ENCODE measurements at regions not wholly inside any gene's neighbourhood (a gene's known extent, or its start where the extent isn't known, plus 50 kb on each side); places are given as distances from the start of the nearest gene placed in this dataset.
"Not testable (repeated sequence)": the region's sequence is repeated elsewhere in the genome, so short reads cannot be mapped to it uniquely, and the experiment has no call there.

- DNase-seq (ENCODE audit: insufficient read length, low spot score) (no peak), FAIRE-seq (no peak)
Observed at GRCh38 chr12:68387338-68387737, 55.2 kb upstream of the MDM1 start.

DNA sequence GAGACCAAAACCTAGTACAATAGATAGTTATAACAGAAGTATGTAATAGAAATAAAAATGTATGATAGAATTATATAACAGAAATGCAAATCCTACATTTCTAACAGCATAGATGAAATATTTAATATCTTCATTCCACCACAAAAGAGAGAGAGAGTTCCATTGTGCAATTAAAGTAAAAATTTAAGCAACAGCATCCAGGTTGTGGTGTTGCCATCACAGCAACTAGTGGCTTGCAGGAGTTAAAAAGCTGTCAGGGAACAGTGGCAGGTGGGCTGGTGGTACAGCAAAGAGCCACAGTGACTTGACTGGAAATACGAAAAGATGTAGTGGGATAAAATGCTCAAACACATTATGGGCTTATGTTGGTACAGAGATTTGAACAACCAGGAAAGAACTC is 57.1 kb upstream of the MDM1 start:
- no peak for DNase-seq (ENCODE audit: insufficient read length, low spot score)
- no peak for FAIRE-seq

DNA sequence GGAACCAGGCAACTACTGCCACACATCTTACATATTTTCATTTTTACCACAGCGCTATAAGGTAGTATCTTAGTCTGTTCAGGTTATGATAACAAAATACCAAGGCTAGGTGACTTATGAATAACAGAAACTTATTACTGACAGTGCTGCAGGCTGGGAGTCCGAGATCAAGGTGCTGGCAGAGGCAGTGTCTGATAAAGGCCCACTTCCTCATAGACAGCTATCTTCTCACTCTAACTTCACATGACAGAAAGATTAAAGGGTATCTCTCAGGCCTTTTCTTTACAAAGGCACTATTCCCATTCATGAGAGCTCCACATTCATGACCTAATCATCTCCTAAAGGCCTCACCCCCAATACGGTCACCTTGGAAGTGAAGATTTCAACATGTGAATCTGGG is 59.8 kb upstream of the MDM1 start:
- DNase-seq (ENCODE audit: insufficient read length, low spot score): no peak

GRCh38 chr12:68392376-68392775 is 60.2 kb upstream of the MDM1 start:
- no peak for FAIRE-seq
- no peak for DNase-seq (ENCODE audit: insufficient read length, low spot score)

More for the DNA sequence above, 59.8 kb upstream of the MDM1 start:
- no peak for FAIRE-seq

DNA sequence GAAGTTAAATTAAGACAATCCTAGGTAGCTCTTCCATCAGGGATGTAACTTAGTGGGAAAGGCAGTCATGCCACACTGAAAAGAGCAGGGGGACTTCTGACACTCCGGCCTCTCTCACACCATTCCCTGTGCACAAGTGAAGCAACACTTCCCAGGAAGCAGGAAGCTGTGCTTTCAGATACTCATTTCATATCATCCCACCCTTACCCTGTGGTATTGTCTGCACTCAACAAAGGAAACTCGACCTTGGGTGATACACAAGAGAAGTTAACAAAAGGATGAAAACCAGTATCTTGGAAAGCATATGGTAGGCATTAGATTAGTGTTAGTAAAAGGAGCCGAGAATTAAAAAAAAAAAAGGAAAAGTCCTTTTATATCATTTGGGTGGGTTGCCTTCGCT is 61.3 kb upstream of the MDM1 start:
- FAIRE-seq (no peak), DNase-seq (ENCODE audit: insufficient read length, low spot score) (no peak)

GRCh38 chr12:68397566-68398158 is 65.5 kb upstream of the MDM1 start:
- DNase-seq (ENCODE audit: insufficient read length, low spot score): no peak
- no peak for FAIRE-seq

DNA sequence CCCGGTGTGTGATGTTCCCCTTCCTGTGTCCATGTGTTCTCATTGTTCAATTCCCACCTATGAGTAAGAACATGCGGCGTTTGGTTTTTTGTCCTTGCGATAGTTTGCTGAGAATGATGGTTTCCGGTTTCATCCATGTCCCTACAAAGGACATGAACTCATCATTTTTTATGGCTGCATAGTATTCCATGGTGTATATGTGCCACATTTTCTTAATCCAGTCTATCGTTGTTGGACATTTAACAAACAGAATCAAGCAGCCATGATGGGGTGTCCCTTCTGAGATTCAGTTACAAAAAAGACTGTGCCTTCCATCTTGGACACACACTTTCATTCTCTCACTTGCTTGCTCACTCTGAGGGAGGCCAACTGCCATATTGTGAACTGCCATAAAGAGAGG is 66.5 kb upstream of the MDM1 start:
- FAIRE-seq; DNase-seq (ENCODE audit: insufficient read length, low spot score): not testable (repeated sequence)

DNA sequence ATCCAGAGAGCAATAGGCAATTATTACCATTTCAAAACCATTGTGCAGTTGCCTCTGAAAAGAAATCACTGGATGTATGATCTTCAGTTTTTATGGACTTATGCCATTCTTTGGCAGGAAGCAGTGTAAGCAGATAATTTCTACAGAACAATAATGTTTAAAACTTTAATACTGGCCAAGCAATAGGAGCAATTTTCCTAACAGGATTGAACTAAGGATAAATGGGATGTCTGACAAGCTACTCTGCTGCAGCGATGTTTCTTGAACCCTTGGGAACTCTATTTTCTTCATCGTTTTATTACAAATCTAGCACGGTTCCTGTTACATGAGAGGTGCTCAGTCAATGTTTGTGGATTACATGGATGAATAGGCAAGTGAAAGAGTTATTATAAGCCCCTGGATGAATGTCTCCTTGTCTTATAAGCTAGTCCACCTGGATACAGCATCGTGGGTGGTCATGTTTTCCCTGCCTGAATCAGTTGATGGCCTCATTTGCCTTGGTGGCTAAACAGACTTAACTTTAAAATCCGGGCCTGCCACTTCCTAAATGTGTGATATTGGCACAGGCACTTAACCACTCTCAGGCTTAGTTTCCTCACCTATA is 68.2 kb upstream of the MDM1 start:
- FAIRE-seq (no peak), DNase-seq (ENCODE audit: insufficient read length, low spot score) (no peak)

GRCh38 chr12:68402422-68402821 is 70.3 kb upstream of the MDM1 start:
- no peak for DNase-seq (ENCODE audit: insufficient read length, low spot score)
- no peak for FAIRE-seq

DNA sequence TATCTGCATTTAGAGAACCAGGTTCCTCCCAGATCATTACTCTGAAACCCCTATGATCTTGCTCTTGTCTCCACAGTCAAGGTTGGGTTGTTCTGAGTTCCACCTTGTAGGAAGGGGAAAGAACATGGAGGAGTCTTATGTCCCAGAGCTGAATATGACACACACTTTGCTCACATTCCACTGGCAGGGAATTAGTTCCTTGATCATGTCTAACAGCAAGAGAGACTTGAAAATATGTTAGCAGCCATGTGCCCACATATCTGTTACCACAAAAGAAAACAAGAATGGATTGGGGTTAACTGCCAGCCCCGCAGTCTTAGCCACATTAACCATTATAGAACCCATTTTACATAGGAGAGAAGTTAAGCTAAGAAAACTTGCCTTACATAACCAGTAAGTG is 71.1 kb upstream of the MDM1 start:
- no peak for FAIRE-seq
- no peak for DNase-seq (ENCODE audit: insufficient read length, low spot score)

GRCh38 chr12:68403711-68404110 is 71.5 kb upstream of the MDM1 start:
- DNase-seq (ENCODE audit: insufficient read length, low spot score): no peak
- no peak for FAIRE-seq

DNA sequence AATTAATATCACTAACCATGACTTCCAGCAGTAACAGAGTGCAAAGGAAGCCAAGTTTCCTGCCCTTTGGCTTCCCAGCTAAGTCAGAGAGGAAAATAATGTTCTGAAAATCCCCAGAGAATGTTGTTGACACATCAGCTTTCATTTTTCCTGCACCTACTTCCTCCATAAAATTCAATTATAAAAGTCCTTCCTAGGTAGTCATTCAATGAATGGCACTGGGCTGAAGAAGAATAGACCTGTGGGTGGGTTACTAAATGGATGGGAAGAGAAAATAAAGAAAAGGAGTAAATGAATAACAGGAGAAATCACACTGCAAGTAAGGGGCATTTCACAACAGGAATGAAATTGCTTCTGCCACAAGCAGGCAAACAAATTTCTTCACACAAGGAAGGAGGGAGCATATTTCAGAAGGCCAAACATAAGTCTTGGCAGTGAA is 73.2 kb upstream of the MDM1 start:
- FAIRE-seq: no peak
- DNase-seq (ENCODE audit: insufficient read length, low spot score): no peak

GRCh38 chr12:68406134-68406576 is 74.0 kb upstream of the MDM1 start:
- DNase-seq (ENCODE audit: insufficient read length, low spot score) (no peak), FAIRE-seq (no peak)

- no peak for FAIRE-seq
Observed at GRCh38 chr12:68406911-68407310, 74.7 kb upstream of the MDM1 start.

GRCh38 chr12:68410018-68410660 is 78.0 kb upstream of the MDM1 start:
- no peak for FAIRE-seq
- no peak for DNase-seq (ENCODE audit: insufficient read length, low spot score)

More at GRCh38 chr12:68406911-68407310, 74.7 kb upstream of the MDM1 start:
- no peak for DNase-seq (ENCODE audit: insufficient read length, low spot score)

GRCh38 chr12:68411371-68411770 is 79.2 kb upstream of the MDM1 start:
- DNase-seq (ENCODE audit: insufficient read length, low spot score): no peak
- no peak for FAIRE-seq

DNA sequence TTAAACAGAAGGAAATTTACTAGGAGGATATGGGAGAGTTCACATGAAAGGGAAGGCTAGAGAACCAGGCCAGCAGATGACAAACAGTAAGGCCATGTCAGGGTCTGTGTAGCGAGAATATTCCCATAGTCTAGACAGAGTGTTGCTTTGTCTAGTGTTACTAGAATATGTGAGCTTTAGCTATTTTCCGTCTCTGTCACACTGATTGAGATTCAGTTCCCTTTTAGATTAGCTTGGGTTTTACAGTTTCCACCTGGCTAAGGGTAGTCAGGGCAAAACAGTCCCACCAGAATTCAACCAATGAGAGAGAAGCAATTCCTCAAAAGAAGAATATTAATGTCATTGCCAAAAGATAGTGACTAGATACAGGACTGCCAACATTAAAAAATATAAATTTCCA is 82.8 kb upstream of the MDM1 start:
- FAIRE-seq (no peak), DNase-seq (ENCODE audit: insufficient read length, low spot score) (no peak)

GRCh38 chr12:68416350-68416749 is 84.2 kb upstream of the MDM1 start:
- no peak for DNase-seq (ENCODE audit: insufficient read length, low spot score)
- no peak for FAIRE-seq

DNA sequence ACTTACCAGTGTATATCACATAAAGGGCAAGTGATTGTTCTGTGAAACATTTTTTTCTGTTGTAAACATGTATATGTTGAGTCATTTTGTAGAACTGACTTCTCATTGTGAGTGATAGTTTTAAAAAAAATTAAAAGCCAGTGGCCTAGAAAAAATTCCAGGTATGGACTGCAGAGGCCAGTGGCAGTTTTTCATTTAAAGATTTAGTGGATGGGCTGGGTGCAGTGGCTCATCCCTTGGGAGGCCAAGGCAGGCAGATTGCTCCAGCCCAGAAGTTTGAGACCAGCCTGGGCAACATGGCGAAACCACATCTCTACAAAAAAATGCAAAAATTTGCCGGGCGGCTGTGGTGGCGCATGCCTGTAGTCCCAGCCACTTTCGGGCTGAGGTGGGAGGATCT is 84.7 kb upstream of the MDM1 start:
- DNase-seq (ENCODE audit: insufficient read length, low spot score) (no peak), FAIRE-seq (no peak)

GRCh38 chr12:68418137-68418460 is 85.9 kb upstream of the MDM1 start:
- FAIRE-seq: no peak
- no peak for DNase-seq (ENCODE audit: insufficient read length, low spot score)

GRCh38 chr12:68420225-68421010 is 88.3 kb upstream of the MDM1 start:
- no peak for FAIRE-seq
- no peak for DNase-seq (ENCODE audit: insufficient read length, low spot score)

DNA sequence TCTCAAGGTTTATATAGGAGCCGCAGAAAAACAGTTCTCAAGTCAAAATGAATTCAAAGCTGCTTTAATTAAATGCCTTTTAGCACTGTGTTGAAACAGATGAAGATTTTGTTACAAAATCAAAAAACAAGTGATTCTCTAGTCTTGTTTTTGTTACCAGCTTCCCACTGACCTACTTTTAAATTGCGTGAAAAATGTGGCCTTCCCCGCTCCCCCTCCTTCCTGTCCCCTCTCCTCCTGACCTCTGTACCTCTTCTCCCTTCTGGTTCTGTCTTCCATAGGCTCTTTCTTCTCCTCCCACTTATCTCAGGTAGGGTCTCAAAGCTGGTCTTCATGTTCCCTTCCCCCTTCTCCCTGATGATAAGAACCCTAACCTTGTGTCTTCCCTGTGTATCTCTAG is 90.0 kb upstream of the MDM1 start:
- DNase-seq (ENCODE audit: insufficient read length, low spot score) (no peak), FAIRE-seq (no peak)

Measured in GM19239 (cell line).